ENCODE measurements at regions not wholly inside any gene's neighbourhood (a gene's known extent, or its start where the extent isn't known, plus 50 kb on each side); places are given as distances from the start of the nearest gene placed in this dataset.

DNA sequence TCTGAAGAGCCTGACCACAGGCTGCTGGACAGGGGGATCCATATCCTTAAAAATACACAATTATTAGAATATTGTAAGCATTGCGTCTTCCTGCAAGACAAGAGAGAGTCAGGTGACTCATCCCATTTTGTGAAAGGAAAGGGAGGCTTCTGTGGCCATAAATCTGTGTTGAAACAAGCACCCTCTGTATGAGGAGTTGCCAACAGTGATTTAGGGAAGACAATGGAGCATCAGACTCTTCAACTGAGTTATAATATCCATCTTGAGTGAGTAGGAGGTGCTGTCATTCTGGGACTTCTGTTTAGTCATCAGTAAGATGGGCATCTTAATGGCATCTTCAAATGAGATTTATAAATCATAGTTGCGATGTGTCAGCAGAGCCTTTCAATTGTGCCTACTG is 554.5 kb downstream of the AACS start:
- no peak for TF ChIP-seq POLR2A (IDR thresholded peaks at IDR 0.05; ENCODE audit: extremely low read depth, insufficient read length)
- TF ChIP-seq, protein P1, sequence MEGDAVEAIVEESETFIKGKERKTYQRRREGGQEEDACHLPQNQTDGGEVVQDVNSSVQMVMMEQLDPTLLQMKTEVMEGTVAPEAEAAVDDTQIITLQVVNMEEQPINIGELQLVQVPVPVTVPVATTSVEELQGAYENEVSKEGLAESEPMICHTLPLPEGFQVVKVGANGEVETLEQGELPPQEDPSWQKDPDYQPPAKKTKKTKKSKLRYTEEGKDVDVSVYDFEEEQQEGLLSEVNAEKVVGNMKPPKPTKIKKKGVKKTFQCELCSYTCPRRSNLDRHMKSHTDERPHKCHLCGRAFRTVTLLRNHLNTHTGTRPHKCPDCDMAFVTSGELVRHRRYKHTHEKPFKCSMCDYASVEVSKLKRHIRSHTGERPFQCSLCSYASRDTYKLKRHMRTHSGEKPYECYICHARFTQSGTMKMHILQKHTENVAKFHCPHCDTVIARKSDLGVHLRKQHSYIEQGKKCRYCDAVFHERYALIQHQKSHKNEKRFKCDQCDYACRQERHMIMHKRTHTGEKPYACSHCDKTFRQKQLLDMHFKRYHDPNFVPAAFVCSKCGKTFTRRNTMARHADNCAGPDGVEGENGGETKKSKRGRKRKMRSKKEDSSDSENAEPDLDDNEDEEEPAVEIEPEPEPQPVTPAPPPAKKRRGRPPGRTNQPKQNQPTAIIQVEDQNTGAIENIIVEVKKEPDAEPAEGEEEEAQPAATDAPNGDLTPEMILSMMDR (IDR thresholded peaks at IDR 0.05; ENCODE audit: low read depth, low read length), result no peak
- TF ChIP-seq, protein P2, sequence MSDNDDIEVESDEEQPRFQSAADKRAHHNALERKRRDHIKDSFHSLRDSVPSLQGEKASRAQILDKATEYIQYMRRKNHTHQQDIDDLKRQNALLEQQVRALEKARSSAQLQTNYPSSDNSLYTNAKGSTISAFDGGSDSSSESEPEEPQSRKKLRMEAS (IDR thresholded peaks at IDR 0.05; ENCODE audit: low read depth, low read length), result no peak
- no peak for TF ChIP-seq MYC (IDR thresholded peaks at IDR 0.05; ENCODE audit: low read depth, low read length)
